SK-N-SH (cell line): ENCODE measurements at regions not wholly inside any gene's neighbourhood (a gene's known extent, or its start where the extent isn't known, plus 50 kb on each side); places are given as distances from the start of the nearest gene placed in this dataset.

Experiments used
- CTCF ChIA-PET: fragments of 300-600, 350-600 bp; formaldehyde crosslinking; extraction: SDS; loops from one replicate; lab custom pipeline; 2021; lab: Yijun Ruan, JAX
- POLR2A ChIA-PET: fragments of 350-600 bp; sonication (Branson Sonifier 250); formaldehyde crosslinking; extraction: SDS; loops from one replicate; lab custom pipeline; 2020; ENCODE audit warnings: antibody characterized with exemption, inconsistent platforms; lab: Yijun Ruan, JAX
- DNase-seq: peaks from one replicate; pipeline ENCODE4 v3.0.0; 2012
- H2AFZ ChIP-seq: fragments of 200-600 bp; sonication (generic); 2 replicates; pipeline ENCODE4 v1.8.1; 2016; ENCODE audit warnings: antibody characterized with exemption, mild to moderate bottlenecking, low read depth
- H3F3A ChIP-seq: fragments of 200-600 bp; sonication (generic); replicated peaks from 2 replicates; pipeline ENCODE3; 2016; ENCODE audit warnings: antibody characterized with exemption, mild to moderate bottlenecking; ENCODE audit not compliant: insufficient read depth
- H3K27ac ChIP-seq, 2 experiments: fragments of 200-500 bp in 1 of 2; fragments of 200-600 bp in 1 of 2; sonication (Bioruptor generic) in 1 of 2; sonication (generic), shearing (Covaris generic) in 1 of 2; 2 replicates each; pipeline versions ENCODE4 v1.5.1 to v1.6.1; 2014 to 2016; ENCODE audit warnings: low read depth in 2 of 2, inconsistent platforms in 1 of 2, low read length in 1 of 2, mild to moderate bottlenecking in 1 of 2, mixed read lengths in 1 of 2
- H3K27me3 ChIP-seq: fragments of 200-600 bp; sonication (generic), shearing (Covaris generic); 2 replicates; pipeline ENCODE4 v1.6.1; 2016; ENCODE audit warnings: mixed run types; ENCODE audit not compliant: insufficient read depth
- H3K36me3 ChIP-seq, 2 experiments: fragments of 200-500 bp in 1 of 2; fragments of 200-600 bp in 1 of 2; sonication (Bioruptor generic) in 1 of 2; sonication (generic) in 1 of 2; replicated peaks in 1 of 2; 2 replicates each; pipeline versions ENCODE3 to v1.5.1; 2014 to 2016; ENCODE audit warnings: low read length in 1 of 2, mild to moderate bottlenecking in 1 of 2; ENCODE audit not compliant: insufficient read depth in 2 of 2, control insufficient read depth in 1 of 2
- H3K4me1 ChIP-seq, 2 experiments: fragments of 200-500 bp in 1 of 2; fragments of 200-600 bp in 1 of 2; sonication (Bioruptor generic) in 1 of 2; sonication (generic), shearing (Covaris generic) in 1 of 2; 2 replicates each; pipeline versions ENCODE4 v1.5.1 to v1.6.1; 2014 to 2016; ENCODE audit warnings: low read depth in 1 of 2, low read length in 1 of 2, mixed run types in 1 of 2; ENCODE audit not compliant: insufficient read depth in 2 of 2, control insufficient read depth in 1 of 2
- H3K4me2 ChIP-seq: fragments of 200-600 bp; sonication (generic), shearing (Covaris generic); 2 replicates; pipeline ENCODE4 v1.6.1; 2017; ENCODE audit warnings: mixed run types
- H3K4me3 ChIP-seq, 2 experiments: fragments of 200-500 bp in 1 of 2; fragments of 200-600 bp in 1 of 2; sonication (Bioruptor generic) in 1 of 2; sonication (generic), shearing (Covaris generic) in 1 of 2; 2 replicates each; pipeline versions ENCODE4 v1.5.1 to v1.8.1; 2014 to 2016; ENCODE audit warnings: low read depth in 2 of 2, inconsistent platforms in 1 of 2, low read length in 1 of 2, mild to moderate bottlenecking in 1 of 2, mixed read lengths in 1 of 2, moderate library complexity in 1 of 2
- H3K79me2 ChIP-seq: fragments of 200-600 bp; sonication (generic); 2 replicates; pipeline ENCODE4 v1.8.1; 2017; ENCODE audit warnings: mild to moderate bottlenecking; ENCODE audit not compliant: insufficient read depth
- H3K9ac ChIP-seq: fragments of 200-600 bp; sonication (generic); 2 replicates; pipeline ENCODE4 v1.6.1; 2017; ENCODE audit warnings: mixed run types
- H3K9me2 ChIP-seq: fragments of 200-600 bp; sonication (generic); 2 replicates; pipeline ENCODE4 v1.6.1; 2017; ENCODE audit warnings: mixed run types
- H3K9me3 ChIP-seq: fragments of 200-600 bp; sonication (generic); 2 replicates; pipeline ENCODE4 v1.6.1; 2017; ENCODE audit warnings: mixed run types, mild to moderate bottlenecking, moderate library complexity
- H4K20me1 ChIP-seq: fragments of 200-600 bp; sonication (generic); 2 replicates; pipeline ENCODE4 v1.6.1; 2017; ENCODE audit warnings: mild to moderate bottlenecking, mixed run types; ENCODE audit not compliant: insufficient read depth
- CHD2 ChIP-seq: fragments of 150-350 bp; IDR thresholded peaks from 2 replicates; pipeline ENCODE4 v1.6.1; 2018; ENCODE audit warnings: low read length; ENCODE audit not compliant: partially characterized antibody
- EZH2phosphoT487 ChIP-seq: fragments of 200-600 bp; sonication (generic); IDR thresholded peaks from 2 replicates; pipeline ENCODE4 v1.6.1; 2017; ENCODE audit warnings: low read depth, mixed run types, mild to moderate bottlenecking, antibody characterized with exemption, moderate library complexity, borderline replicate concordance
- FOSL2 ChIP-seq: IDR thresholded peaks from 2 replicates; pipeline ENCODE4 v1.4.0; 2012; ENCODE audit warnings: low read depth, mild to moderate bottlenecking, moderate library complexity, borderline replicate concordance
- FOXM1 ChIP-seq: IDR thresholded peaks from 2 replicates; pipeline ENCODE4 v1.4.0; 2012; ENCODE audit warnings: low read depth, mild to moderate bottlenecking
- JUND ChIP-seq: IDR thresholded peaks from 2 replicates; pipeline ENCODE4 v1.4.0; 2012
- MXI1 ChIP-seq: IDR thresholded peaks from 2 replicates; pipeline ENCODE4 v1.6.1; 2012; ENCODE audit warnings: mild to moderate bottlenecking, low read depth, low read length, improper control_type of control experiment
- NFIC ChIP-seq: IDR thresholded peaks from 2 replicates; pipeline ENCODE4 v1.4.0; 2012; ENCODE audit warnings: borderline replicate concordance
- NRF1 ChIP-seq: IDR thresholded peaks from 2 replicates; pipeline ENCODE4 v1.6.1; 2012; ENCODE audit warnings: low read depth, mild to moderate bottlenecking, low read length
- RCOR1 ChIP-seq: fragments of 150-350 bp; IDR thresholded peaks from 2 replicates; pipeline ENCODE4 v1.6.1; 2017; ENCODE audit warnings: antibody characterized with exemption, low read length
- TCF12 ChIP-seq: IDR thresholded peaks from 2 replicates; pipeline ENCODE4 v1.4.0; 2012
- WGBS: methylation state at CpG from one replicate; pipeline ENCODE4 v1.1.6; 2017; ENCODE audit warnings: low lambda C conversion rate; 5-methylcytosine and 5-hydroxymethylcytosine counted together
- TF ChIP-seq, protein P1 (sequence below): IDR thresholded peaks from 2 replicates; pipeline ENCODE4 v1.4.0; 2012; ENCODE audit warnings: low read depth, borderline replicate concordance
- TF ChIP-seq, protein P2 (sequence below): IDR thresholded peaks from 2 replicates; pipeline ENCODE4 v1.6.1; 2012; ENCODE audit warnings: mild to moderate bottlenecking, low read depth, low read length, moderate library complexity
- TF ChIP-seq, protein P3 (sequence below): IDR thresholded peaks from 2 replicates; pipeline ENCODE4 v1.4.0; 2012; ENCODE audit warnings: low read depth, borderline replicate concordance

DNA sequence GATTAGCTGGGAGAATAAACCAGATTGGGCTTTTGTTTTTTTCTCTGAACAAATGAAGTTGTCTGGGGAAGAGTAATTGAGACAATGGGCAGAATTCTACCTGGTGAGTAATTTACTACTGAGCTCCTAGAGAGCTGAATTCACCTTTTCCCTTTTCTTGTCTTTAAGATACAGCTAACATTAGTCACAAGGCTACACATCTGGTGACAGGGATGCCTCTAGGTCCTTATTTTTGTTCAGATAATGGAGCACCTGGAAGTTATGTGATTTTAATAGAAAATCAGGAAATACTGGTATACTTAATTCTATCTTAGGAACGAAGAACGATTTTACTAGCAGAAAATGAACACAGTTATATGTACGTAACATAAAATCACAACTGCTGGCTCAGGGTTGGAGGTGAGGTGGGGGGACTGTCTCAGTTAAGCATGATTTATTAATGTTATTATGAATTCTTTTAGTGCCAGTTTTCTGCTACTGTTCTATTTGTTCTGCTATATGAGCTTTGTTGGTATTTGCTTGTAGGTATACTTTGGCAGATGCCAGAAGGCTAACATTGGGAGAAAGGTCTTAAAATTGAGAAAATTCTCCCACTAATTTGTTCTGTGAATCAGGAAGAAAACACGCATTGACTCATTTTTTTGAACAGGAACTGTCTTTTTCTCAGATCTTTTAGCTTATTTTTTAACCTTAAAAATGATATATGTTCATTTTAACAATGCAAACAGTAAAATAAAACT lies 482.7 kb upstream of the RGS6 start:
- Histone ChIP-seq H3K27ac (no peak overlapping the region), H3F3A (peaks cover 7% of the 10 kb centered on the region), H3K9ac (no peak overlapping the region), H3K9me3 (no peaks in the 10 kb centered on the region), H3K4me1 (no peaks in the 10 kb centered on the region; a peak in 2 of 4 replicates), H2AFZ (no peak overlapping the region), H3K4me2 (no peak overlapping the region), H4K20me1 (no peaks in the 10 kb centered on the region), H3K9me2 (no peaks in the 10 kb centered on the region), H3K27me3 (no peaks in the 10 kb centered on the region), H3K36me3 (peaks cover 0 to 10% of the 10 kb centered on the region in 2 experiments), H3K79me2 (peaks cover 39% of the 10 kb centered on the region), H3K4me3 (no peak overlapping the region)
- 88% methylated on average over 4 of the region's 4 CpGs for WGBS
- no peak for DNase-seq
- TF ChIP-seq EZH2phosphoT487, result no peak
- no peak for TF ChIP-seq CHD2
- TF ChIP-seq MXI1, result no peak
- no peak for TF ChIP-seq FOSL2
- TF ChIP-seq JUND, result no peak
- no peak for TF ChIP-seq NFIC
- TF ChIP-seq FOXM1, result no peak
- TF ChIP-seq, protein P1, sequence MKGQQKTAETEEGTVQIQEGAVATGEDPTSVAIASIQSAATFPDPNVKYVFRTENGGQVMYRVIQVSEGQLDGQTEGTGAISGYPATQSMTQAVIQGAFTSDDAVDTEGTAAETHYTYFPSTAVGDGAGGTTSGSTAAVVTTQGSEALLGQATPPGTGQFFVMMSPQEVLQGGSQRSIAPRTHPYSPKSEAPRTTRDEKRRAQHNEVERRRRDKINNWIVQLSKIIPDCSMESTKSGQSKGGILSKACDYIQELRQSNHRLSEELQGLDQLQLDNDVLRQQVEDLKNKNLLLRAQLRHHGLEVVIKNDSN, result no peak
- TF ChIP-seq, protein P2, sequence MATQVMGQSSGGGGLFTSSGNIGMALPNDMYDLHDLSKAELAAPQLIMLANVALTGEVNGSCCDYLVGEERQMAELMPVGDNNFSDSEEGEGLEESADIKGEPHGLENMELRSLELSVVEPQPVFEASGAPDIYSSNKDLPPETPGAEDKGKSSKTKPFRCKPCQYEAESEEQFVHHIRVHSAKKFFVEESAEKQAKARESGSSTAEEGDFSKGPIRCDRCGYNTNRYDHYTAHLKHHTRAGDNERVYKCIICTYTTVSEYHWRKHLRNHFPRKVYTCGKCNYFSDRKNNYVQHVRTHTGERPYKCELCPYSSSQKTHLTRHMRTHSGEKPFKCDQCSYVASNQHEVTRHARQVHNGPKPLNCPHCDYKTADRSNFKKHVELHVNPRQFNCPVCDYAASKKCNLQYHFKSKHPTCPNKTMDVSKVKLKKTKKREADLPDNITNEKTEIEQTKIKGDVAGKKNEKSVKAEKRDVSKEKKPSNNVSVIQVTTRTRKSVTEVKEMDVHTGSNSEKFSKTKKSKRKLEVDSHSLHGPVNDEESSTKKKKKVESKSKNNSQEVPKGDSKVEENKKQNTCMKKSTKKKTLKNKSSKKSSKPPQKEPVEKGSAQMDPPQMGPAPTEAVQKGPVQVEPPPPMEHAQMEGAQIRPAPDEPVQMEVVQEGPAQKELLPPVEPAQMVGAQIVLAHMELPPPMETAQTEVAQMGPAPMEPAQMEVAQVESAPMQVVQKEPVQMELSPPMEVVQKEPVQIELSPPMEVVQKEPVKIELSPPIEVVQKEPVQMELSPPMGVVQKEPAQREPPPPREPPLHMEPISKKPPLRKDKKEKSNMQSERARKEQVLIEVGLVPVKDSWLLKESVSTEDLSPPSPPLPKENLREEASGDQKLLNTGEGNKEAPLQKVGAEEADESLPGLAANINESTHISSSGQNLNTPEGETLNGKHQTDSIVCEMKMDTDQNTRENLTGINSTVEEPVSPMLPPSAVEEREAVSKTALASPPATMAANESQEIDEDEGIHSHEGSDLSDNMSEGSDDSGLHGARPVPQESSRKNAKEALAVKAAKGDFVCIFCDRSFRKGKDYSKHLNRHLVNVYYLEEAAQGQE, result no peak
- no peak for TF ChIP-seq RCOR1
- TF ChIP-seq, protein P3, sequence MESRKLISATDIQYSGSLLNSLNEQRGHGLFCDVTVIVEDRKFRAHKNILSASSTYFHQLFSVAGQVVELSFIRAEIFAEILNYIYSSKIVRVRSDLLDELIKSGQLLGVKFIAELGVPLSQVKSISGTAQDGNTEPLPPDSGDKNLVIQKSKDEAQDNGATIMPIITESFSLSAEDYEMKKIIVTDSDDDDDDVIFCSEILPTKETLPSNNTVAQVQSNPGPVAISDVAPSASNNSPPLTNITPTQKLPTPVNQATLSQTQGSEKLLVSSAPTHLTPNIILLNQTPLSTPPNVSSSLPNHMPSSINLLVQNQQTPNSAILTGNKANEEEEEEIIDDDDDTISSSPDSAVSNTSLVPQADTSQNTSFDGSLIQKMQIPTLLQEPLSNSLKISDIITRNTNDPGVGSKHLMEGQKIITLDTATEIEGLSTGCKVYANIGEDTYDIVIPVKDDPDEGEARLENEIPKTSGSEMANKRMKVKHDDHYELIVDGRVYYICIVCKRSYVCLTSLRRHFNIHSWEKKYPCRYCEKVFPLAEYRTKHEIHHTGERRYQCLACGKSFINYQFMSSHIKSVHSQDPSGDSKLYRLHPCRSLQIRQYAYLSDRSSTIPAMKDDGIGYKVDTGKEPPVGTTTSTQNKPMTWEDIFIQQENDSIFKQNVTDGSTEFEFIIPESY, result no peak
- no peak for TF ChIP-seq NRF1
- TF ChIP-seq TCF12, result no peak
- POLR2A ChIA-PET, result interaction anchor here (1.2 kb wide), 1 partner anchor 21 kb away, joined by 3 read pairs; no protein-coding TSS in a partner anchor
- CTCF ChIA-PET, result interaction anchor here (0.9 kb wide), 1 partner anchor 26 kb away, joined by 3 read pairs; no protein-coding TSS in a partner anchor
